ENCODE measurements at regions not wholly inside any gene's neighbourhood (a gene's known extent, or its start where the extent isn't known, plus 50 kb on each side); places are given as distances from the start of the nearest gene placed in this dataset.

GRCh38 chr19:20357921-20358320, 190.9 kb downstream of the ZNF486 start:
- Histone ChIP-seq H3K4me1 (ENCODE audit: control insufficient read depth in 1 of 2, insufficient read depth in 2 of 2, low read depth in 1 of 2, low read length in 1 of 2) (peaks cover 0 to 4% of the 10 kb centered on the region in 2 experiments; a peak in 1 of 4 replicates), H3K4me2 (no peak overlapping the region), H3F3A (replicated peaks; ENCODE audit: insufficient read depth) (no peaks in the 10 kb centered on the region), H3K4me3 (ENCODE audit: low read depth in 2 of 2, low read length in 1 of 2) (no peak overlapping the region), H3K36me3 (replicated peaks in 1 of 2; ENCODE audit: control insufficient read depth in 1 of 2, insufficient read depth in 2 of 2, low read length in 1 of 2) (no peaks in the 10 kb centered on the region), H3K9ac (no peak overlapping the region), H3K79me2 (ENCODE audit: insufficient read depth) (no peaks in the 10 kb centered on the region), H4K20me1 (ENCODE audit: insufficient read depth) (no peaks in the 10 kb centered on the region), H3K9me2 (no peaks in the 10 kb centered on the region), H3K27me3 (ENCODE audit: insufficient read depth) (no peaks in the 10 kb centered on the region), H2AFZ (ENCODE audit: low read depth) (no peak overlapping the region), H3K9me3 (no peaks in the 10 kb centered on the region), H3K27ac (ENCODE audit: low read depth in 2 of 2, low read length in 1 of 2) (no peak overlapping the region)
- no peak for DNase-seq
- TF ChIP-seq MEF2A (IDR thresholded peaks at IDR 0.05; ENCODE audit: borderline replicate concordance, low read depth): no peak
- no peak for TF ChIP-seq EP300 (IDR thresholded peaks at IDR 0.05; ENCODE audit: borderline replicate concordance in 1 of 2, low read depth in 1 of 2, low read length in 1 of 2)
- TF ChIP-seq CTCF (IDR thresholded peaks at IDR 0.05): no peak
- no peak for TF ChIP-seq IRF3 (IDR thresholded peaks at IDR 0.05; ENCODE audit: low read depth, low read length)
- TF ChIP-seq JUND (IDR thresholded peaks at IDR 0.05): no peak
- CTCF ChIA-PET: no interaction called here
- POLR2A ChIA-PET: no interaction called here
- 40% methylated on average over 6 of the region's 6 CpGs for WGBS (ENCODE audit: low lambda C conversion rate)

GRCh38 chr19:20351244-20351643, 184.2 kb downstream of the ZNF486 start:
- Histone ChIP-seq H3K27ac (ENCODE audit: low read depth in 2 of 2, low read length in 1 of 2) (no peak overlapping the region), H3K9me3 (no peaks in the 10 kb centered on the region), H3K9me2 (no peaks in the 10 kb centered on the region), H3K4me1 (ENCODE audit: control insufficient read depth in 1 of 2, insufficient read depth in 2 of 2, low read depth in 1 of 2, low read length in 1 of 2) (peaks cover 0 to 2% of the 10 kb centered on the region in 2 experiments; a peak in 1 of 4 replicates), H3K4me2 (no peak overlapping the region), H3K27me3 (ENCODE audit: insufficient read depth) (no peaks in the 10 kb centered on the region), H3K9ac (no peak overlapping the region), H3K4me3 (ENCODE audit: low read depth in 2 of 2, low read length in 1 of 2) (no peak overlapping the region), H3F3A (replicated peaks; ENCODE audit: insufficient read depth) (no peaks in the 10 kb centered on the region), H3K79me2 (ENCODE audit: insufficient read depth) (no peaks in the 10 kb centered on the region), H4K20me1 (ENCODE audit: insufficient read depth) (no peaks in the 10 kb centered on the region), H2AFZ (ENCODE audit: low read depth) (no peak overlapping the region), H3K36me3 (replicated peaks in 1 of 2; ENCODE audit: control insufficient read depth in 1 of 2, insufficient read depth in 2 of 2, low read length in 1 of 2) (no peaks in the 10 kb centered on the region)
- no peak for TF ChIP-seq USF1 (IDR thresholded peaks at IDR 0.05; ENCODE audit: borderline replicate concordance, low read depth)
- TF ChIP-seq NFIC (IDR thresholded peaks at IDR 0.05; ENCODE audit: borderline replicate concordance): no peak
- no peak for TF ChIP-seq USF2 (IDR thresholded peaks at IDR 0.05; ENCODE audit: borderline replicate concordance, low read depth, low read length)
- CTCF ChIA-PET: interaction anchor here (0.7 to 3.8 kb wide), 4 partner anchors 9 to 104 kb away, joined by 3 to 17 read pairs (median 6); no protein-coding TSS in a partner anchor
- no peak for DNase-seq
- POLR2A ChIA-PET: no interaction called here

Measured in SK-N-SH (cell line).